GM04503 (cell line): ENCODE measurements at regions not wholly inside any gene's neighbourhood (a gene's known extent, or its start where the extent isn't known, plus 50 kb on each side); places are given as distances from the start of the nearest gene placed in this dataset.

Experiments used
- DNase-seq: peaks from one replicate; pipeline ENCODE4 v3.0.0-alpha.2; 2012; ENCODE audit warnings: low read depth

- DNase-seq: no peak
These were observed 672.8 kb upstream of the ID2 start for GRCh38 chr2:8009010-8009597.

GRCh38 chr2:8015848-8016600 lies 665.8 kb upstream of the ID2 start:
- no peak for DNase-seq

- DNase-seq: no peak
These were observed 665.2 kb upstream of the ID2 start for GRCh38 chr2:8016688-8017087.

- DNase-seq: no peak
These were observed 662.9 kb upstream of the ID2 start for GRCh38 chr2:8018956-8019355.

GRCh38 chr2:8019934-8020333 lies 661.9 kb upstream of the ID2 start:
- no peak for DNase-seq

GRCh38 chr2:8021921-8022320 lies 659.9 kb upstream of the ID2 start:
- DNase-seq: no peak

GRCh38 chr2:8022908-8023640 lies 658.8 kb upstream of the ID2 start:
- no peak for DNase-seq

- no peak for DNase-seq
These were observed 657.4 kb upstream of the ID2 start for GRCh38 chr2:8024506-8024905.

- no peak for DNase-seq
These were observed 655.5 kb upstream of the ID2 start for GRCh38 chr2:8026381-8026780.

- no peak for DNase-seq
These were observed 654.5 kb upstream of the ID2 start for GRCh38 chr2:8027387-8027786.

- DNase-seq: no peak
These were observed 653.8 kb upstream of the ID2 start for GRCh38 chr2:8028036-8028435.

GRCh38 chr2:8028436-8028835 lies 653.4 kb upstream of the ID2 start:
- no peak for DNase-seq

GRCh38 chr2:8028981-8029380 lies 652.9 kb upstream of the ID2 start:
- no peak for DNase-seq

- no peak for DNase-seq
These were observed 651.1 kb upstream of the ID2 start for GRCh38 chr2:8030573-8031303.

GRCh38 chr2:8031370-8031769 lies 650.5 kb upstream of the ID2 start:
- DNase-seq: no peak

GRCh38 chr2:8033546-8034096 lies 648.2 kb upstream of the ID2 start:
- DNase-seq: no peak

- DNase-seq: no peak
These were observed 645.5 kb upstream of the ID2 start for GRCh38 chr2:8036366-8036765.

- no peak for DNase-seq
These were observed 642.1 kb upstream of the ID2 start for GRCh38 chr2:8039732-8040131.

- DNase-seq: no peak
These were observed 638.6 kb upstream of the ID2 start for GRCh38 chr2:8043295-8043694.

- no peak for DNase-seq
These were observed 637.7 kb upstream of the ID2 start for GRCh38 chr2:8044046-8044594.

- DNase-seq: no peak
These were observed 636.7 kb upstream of the ID2 start for GRCh38 chr2:8045081-8045614.

- no peak for DNase-seq
These were observed 635.0 kb upstream of the ID2 start for GRCh38 chr2:8046849-8047248.
